Progenitor cell of endocrine pancreas (in vitro differentiated cells): ENCODE measurements at regions not wholly inside any gene's neighbourhood (a gene's known extent, or its start where the extent isn't known, plus 50 kb on each side); places are given as distances from the start of the nearest gene placed in this dataset.

ENCODE experiments used
- DNase-seq: peaks from one replicate; pipeline ENCODE4 v3.0.0; 2021; ENCODE audit warnings: low spot score; ENCODE audit not compliant: unreplicated experiment
- H3K27ac Mint-ChIP-seq: 2 replicates; pipeline ENCODE4 v1.8.0; 2021; ENCODE audit warnings: mild to moderate bottlenecking, moderate library complexity, mixed read lengths
- H3K27me3 Mint-ChIP-seq: 2 replicates; pipeline ENCODE4 v1.8.0; 2021; ENCODE audit warnings: mixed read lengths
- H3K36me3 Mint-ChIP-seq: 2 replicates; pipeline ENCODE4 v1.8.0; 2022; ENCODE audit warnings: mixed read lengths; ENCODE audit not compliant: insufficient read depth
- H3K4me1 Mint-ChIP-seq: 2 replicates; pipeline ENCODE4 v1.8.0; 2021; ENCODE audit warnings: low read depth, mixed read lengths
- H3K4me3 Mint-ChIP-seq: 2 replicates; pipeline ENCODE4 v1.8.0; 2021; ENCODE audit warnings: low read depth, mild to moderate bottlenecking, moderate library complexity, mixed read lengths
- H3K9me3 Mint-ChIP-seq: 2 replicates; pipeline ENCODE4 v1.8.0; 2021; ENCODE audit warnings: low read depth, mixed read lengths
- CTCF ChIP-seq: fragments of 200-600 bp; sonication (generic); IDR thresholded peaks from one replicate; pipeline ENCODE4 v1.5.0; 2021; ENCODE audit warnings: antibody characterized with exemption, mild to moderate bottlenecking; ENCODE audit not compliant: unreplicated experiment

- H3K4me1 Mint-ChIP-seq, result peaks cover 5% of the 10 kb centered on the region
- TF ChIP-seq CTCF, result no peak
- H3K9me3 Mint-ChIP-seq, result no peaks in the 10 kb centered on the region
- H3K36me3 Mint-ChIP-seq, result no peaks in the 10 kb centered on the region
- H3K27me3 Mint-ChIP-seq, result no peaks in the 10 kb centered on the region
- no peak overlapping the region for H3K27ac Mint-ChIP-seq
- H3K4me3 Mint-ChIP-seq, result no peak overlapping the region
- no peak for DNase-seq
Observed at GRCh38 chr12:16475521-16475920, 128.1 kb downstream of the MGST1 start.

- no peaks in the 10 kb centered on the region for H3K4me1 Mint-ChIP-seq
- TF ChIP-seq CTCF, result no peak
- DNase-seq, result no peak
- no peaks in the 10 kb centered on the region for H3K27me3 Mint-ChIP-seq
- H3K9me3 Mint-ChIP-seq, result peaks cover 20% of the 10 kb centered on the region
- no peak overlapping the region for H3K27ac Mint-ChIP-seq
- peaks cover 5% of the 10 kb centered on the region for H3K36me3 Mint-ChIP-seq
- no peak overlapping the region for H3K4me3 Mint-ChIP-seq
Observed at GRCh38 chr12:16482726-16483125, 123.2 kb downstream of the LMO3 start.

GRCh38 chr12:16492240-16492639 lies 113.7 kb downstream of the LMO3 start:
- H3K4me3 Mint-ChIP-seq, result no peak overlapping the region
- DNase-seq, result no peak
- H3K9me3 Mint-ChIP-seq, result no peaks in the 10 kb centered on the region
- H3K36me3 Mint-ChIP-seq, result peaks cover 2% of the 10 kb centered on the region
- peaks cover 2% of the 10 kb centered on the region for H3K4me1 Mint-ChIP-seq
- H3K27me3 Mint-ChIP-seq, result no peaks in the 10 kb centered on the region
- TF ChIP-seq CTCF, result no peak
- no peak overlapping the region for H3K27ac Mint-ChIP-seq

GRCh38 chr12:16492820-16493797 lies 112.9 kb downstream of the LMO3 start:
- H3K27me3 Mint-ChIP-seq, result no peaks in the 10 kb centered on the region
- H3K4me1 Mint-ChIP-seq, result peaks cover 2% of the 10 kb centered on the region
- no peak overlapping the region for H3K4me3 Mint-ChIP-seq
- H3K27ac Mint-ChIP-seq, result no peak overlapping the region
- no peaks in the 10 kb centered on the region for H3K9me3 Mint-ChIP-seq
- peaks cover 2% of the 10 kb centered on the region for H3K36me3 Mint-ChIP-seq
- TF ChIP-seq CTCF, result no peak
- DNase-seq, result no peak

GRCh38 chr12:16495196-16495595 lies 110.8 kb downstream of the LMO3 start:
- Mint-ChIP-seq H3K27ac (no peak overlapping the region), H3K27me3 (no peaks in the 10 kb centered on the region), H3K36me3 (no peaks in the 10 kb centered on the region), H3K4me3 (no peak overlapping the region), H3K4me1 (peaks cover 2% of the 10 kb centered on the region), H3K9me3 (no peaks in the 10 kb centered on the region)
- DNase-seq, result no peak
- no peak for TF ChIP-seq CTCF
